IMR-90 (cell line): ENCODE measurements at regions not wholly inside any gene's neighbourhood (a gene's known extent, or its start where the extent isn't known, plus 50 kb on each side); places are given as distances from the start of the nearest gene placed in this dataset.

Source experiments
- POLR2A ChIP-seq: IDR thresholded peaks from 2 replicates; pipeline ENCODE4 v1.6.1; 2012; ENCODE audit warnings: mild to moderate bottlenecking, low read depth, low read length
- RAD21 ChIP-seq: IDR thresholded peaks from 2 replicates; pipeline ENCODE4 v1.6.1; 2012; ENCODE audit warnings: low read length, improper control_type of control experiment
- TF ChIP-seq, protein P1 (sequence below): conservative IDR thresholded peaks from 2 replicates; pipeline ENCODE4 v1.5.1; 2012; ENCODE audit warnings: mild to moderate bottlenecking, low read depth, low read length, improper control_type of control experiment

DNA sequence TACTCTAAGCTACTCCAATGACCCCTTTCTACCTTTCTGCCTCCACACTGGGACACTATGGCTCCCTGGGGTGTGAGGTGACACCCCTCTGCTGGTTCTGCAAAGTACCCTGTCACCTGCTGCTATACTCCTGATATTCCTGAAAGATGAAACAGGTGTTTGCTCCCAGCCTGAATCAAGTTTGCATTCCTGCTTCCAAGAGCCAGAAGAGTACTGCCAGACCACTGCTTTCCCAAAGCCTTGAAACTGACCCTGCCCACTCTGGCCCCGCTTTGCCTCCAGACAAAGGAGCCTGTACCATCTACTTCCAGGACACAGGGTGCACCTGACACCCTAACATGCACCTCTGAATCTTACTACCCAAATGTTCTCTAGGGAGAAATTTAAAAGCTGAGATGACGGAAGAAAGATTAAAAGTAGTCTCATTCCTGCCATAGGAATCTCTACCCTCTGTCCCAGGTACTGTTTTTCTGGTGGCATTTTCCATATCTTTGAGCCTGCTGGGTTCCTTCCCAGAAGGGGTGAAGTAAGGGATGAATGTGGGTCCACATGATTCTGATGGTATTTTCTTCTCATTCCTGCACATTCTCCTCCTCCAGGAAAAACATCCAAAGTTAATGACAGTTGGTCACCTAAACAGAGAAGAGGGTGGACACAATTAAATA, 70.3 kb upstream of the DUSP10 start:
- TF ChIP-seq, protein P1, sequence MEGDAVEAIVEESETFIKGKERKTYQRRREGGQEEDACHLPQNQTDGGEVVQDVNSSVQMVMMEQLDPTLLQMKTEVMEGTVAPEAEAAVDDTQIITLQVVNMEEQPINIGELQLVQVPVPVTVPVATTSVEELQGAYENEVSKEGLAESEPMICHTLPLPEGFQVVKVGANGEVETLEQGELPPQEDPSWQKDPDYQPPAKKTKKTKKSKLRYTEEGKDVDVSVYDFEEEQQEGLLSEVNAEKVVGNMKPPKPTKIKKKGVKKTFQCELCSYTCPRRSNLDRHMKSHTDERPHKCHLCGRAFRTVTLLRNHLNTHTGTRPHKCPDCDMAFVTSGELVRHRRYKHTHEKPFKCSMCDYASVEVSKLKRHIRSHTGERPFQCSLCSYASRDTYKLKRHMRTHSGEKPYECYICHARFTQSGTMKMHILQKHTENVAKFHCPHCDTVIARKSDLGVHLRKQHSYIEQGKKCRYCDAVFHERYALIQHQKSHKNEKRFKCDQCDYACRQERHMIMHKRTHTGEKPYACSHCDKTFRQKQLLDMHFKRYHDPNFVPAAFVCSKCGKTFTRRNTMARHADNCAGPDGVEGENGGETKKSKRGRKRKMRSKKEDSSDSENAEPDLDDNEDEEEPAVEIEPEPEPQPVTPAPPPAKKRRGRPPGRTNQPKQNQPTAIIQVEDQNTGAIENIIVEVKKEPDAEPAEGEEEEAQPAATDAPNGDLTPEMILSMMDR: no peak
- TF ChIP-seq RAD21: no peak
- no peak for TF ChIP-seq POLR2A
